ENCODE measurements at regions not wholly inside any gene's neighbourhood (a gene's known extent, or its start where the extent isn't known, plus 50 kb on each side); places are given as distances from the start of the nearest gene placed in this dataset.
A peak's percentile ranks its signal among the peaks of the same experiment; 100 is the strongest.
"Not testable (repeated sequence)": the region's sequence is repeated elsewhere in the genome, so short reads cannot be mapped to it uniquely, and the experiment has no call there.

DNA sequence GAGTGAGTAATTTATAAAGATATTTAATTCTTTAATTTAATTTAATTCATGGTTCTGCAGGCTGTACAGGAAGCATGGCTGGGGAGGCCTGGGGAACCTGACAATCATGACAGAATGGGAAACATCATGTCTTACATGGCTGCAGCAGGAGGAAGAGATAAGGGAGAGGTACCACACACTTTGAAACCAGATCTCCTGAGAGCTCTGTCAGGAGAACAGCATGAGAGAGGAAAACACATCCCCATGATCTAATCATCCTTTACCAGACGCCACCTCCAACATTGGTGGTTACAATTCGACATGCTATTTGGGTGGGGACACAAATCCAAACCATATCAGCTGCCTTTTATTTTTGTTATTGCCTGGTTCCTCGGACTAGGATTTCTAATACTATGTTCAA is 928.6 kb downstream of the TMEM121 start:
- H3K9me3 Mint-ChIP-seq: no peaks in the 10 kb centered on the region
- H3K36me3 Mint-ChIP-seq: no peaks in the 10 kb centered on the region
- H3K27ac Mint-ChIP-seq: no peak overlapping the region
- H3K4me3 Mint-ChIP-seq: no peak overlapping the region
- peaks cover 2% of the 10 kb centered on the region for H3K27me3 Mint-ChIP-seq
- peaks cover 3% of the 10 kb centered on the region for H3K4me1 Mint-ChIP-seq

GRCh38 chr14:106459971-106460730 is 933.8 kb downstream of the TMEM121 start:
- H3K27me3 Mint-ChIP-seq: peaks cover 2% of the 10 kb centered on the region
- no peaks in the 10 kb centered on the region for H3K36me3 Mint-ChIP-seq
- H3K27ac Mint-ChIP-seq: no peak overlapping the region
- H3K4me3 Mint-ChIP-seq: no peak overlapping the region
- no peaks in the 10 kb centered on the region for H3K9me3 Mint-ChIP-seq
- H3K4me1 Mint-ChIP-seq: peaks cover 5% of the 10 kb centered on the region

DNA sequence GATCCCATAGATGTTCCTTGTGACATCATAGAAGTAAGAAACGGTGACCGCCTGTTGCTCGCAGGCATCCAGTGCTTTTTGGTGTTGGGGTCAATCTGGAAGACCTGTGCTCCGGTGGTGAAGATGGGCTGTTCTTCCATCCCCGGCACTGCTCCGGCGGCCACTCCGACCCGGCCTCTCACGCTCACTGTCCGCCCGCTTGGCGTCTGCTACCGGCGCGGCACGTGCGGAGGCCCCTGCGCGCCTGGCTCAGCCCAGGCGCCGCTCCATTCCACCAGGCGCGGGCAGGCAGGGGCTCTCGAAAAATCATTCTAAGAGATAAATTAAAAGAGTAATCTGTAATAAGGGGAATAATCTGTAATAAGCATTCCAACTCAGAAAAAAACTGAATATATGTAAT is 934.5 kb downstream of the TMEM121 start:
- H3K4me3 Mint-ChIP-seq: no peak overlapping the region
- no peaks in the 10 kb centered on the region for H3K36me3 Mint-ChIP-seq
- no peaks in the 10 kb centered on the region for H3K9me3 Mint-ChIP-seq
- peaks cover 5% of the 10 kb centered on the region for H3K4me1 Mint-ChIP-seq
- H3K27ac Mint-ChIP-seq: no peak overlapping the region
- peaks cover 2% of the 10 kb centered on the region for H3K27me3 Mint-ChIP-seq

DNA sequence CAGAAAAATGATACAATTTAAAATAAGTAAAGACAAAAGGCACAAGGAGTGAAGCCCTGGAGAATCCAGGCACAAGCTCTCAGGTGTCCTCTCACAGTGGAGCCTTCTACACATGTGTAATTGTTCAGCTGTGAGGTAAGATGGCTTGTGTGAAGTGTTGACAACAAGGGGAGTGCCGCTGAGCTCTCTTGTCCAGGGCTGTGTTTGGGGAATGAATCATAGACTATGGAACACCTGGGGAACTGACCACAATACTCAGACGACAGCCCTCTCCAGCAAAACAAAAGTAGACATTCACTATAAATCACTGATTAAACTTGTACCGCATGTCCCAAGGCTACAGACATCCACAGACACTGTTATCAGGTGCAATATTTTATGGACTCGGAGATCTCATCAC is 940.1 kb downstream of the TMEM121 start:
- H3K9me3 Mint-ChIP-seq, H3K4me3 Mint-ChIP-seq, H3K27ac Mint-ChIP-seq, H3K36me3 Mint-ChIP-seq, H3K27me3 Mint-ChIP-seq, H3K4me1 Mint-ChIP-seq: not testable (repeated sequence)

GRCh38 chr14:106468869-106469268 is 942.5 kb downstream of the TMEM121 start:
- H3K4me1 Mint-ChIP-seq, H3K4me3 Mint-ChIP-seq, H3K27ac Mint-ChIP-seq, H3K36me3 Mint-ChIP-seq, H3K27me3 Mint-ChIP-seq, H3K9me3 Mint-ChIP-seq: not testable (repeated sequence)

DNA sequence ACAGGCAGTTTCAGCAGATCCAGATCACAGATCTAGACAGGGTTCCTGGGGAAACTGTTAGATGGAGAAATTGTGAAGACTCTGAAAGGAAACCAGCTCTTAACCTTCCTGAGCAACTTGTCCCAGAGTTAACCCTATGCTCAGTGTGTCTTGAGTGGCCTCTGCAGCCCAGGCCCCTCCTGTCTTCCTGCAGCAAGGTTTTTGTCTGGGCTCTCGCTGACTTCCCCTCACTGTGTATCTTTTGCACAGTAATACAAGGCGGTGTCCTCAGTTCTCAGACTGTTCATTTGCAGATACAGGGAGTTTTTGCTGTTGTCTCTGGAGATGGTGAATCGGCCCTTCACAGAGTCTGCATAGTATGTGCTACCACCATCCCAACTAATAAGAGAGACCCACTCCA is 943.6 kb downstream of the TMEM121 start:
- H3K9me3 Mint-ChIP-seq, H3K4me3 Mint-ChIP-seq, H3K36me3 Mint-ChIP-seq, H3K27me3 Mint-ChIP-seq, H3K27ac Mint-ChIP-seq: not testable (repeated sequence)
- H3K4me1 Mint-ChIP-seq: peaks cover 11% of the 10 kb centered on the region

- Mint-ChIP-seq H3K27ac (peak overlapping the region; percentile 77), H3K4me3 (peak overlapping the region; percentile 33)
- not testable (repeated sequence) for H3K36me3 Mint-ChIP-seq, H3K9me3 Mint-ChIP-seq, H3K4me1 Mint-ChIP-seq, H3K27me3 Mint-ChIP-seq
These were observed 948.1 kb downstream of the TMEM121 start for GRCh38 chr14:106474261-106475028.

GRCh38 chr14:106475214-106475613 is 948.8 kb downstream of the TMEM121 start:
- H3K4me1 Mint-ChIP-seq, H3K27ac Mint-ChIP-seq, H3K4me3 Mint-ChIP-seq, H3K9me3 Mint-ChIP-seq, H3K36me3 Mint-ChIP-seq, H3K27me3 Mint-ChIP-seq: not testable (repeated sequence)

GRCh38 chr14:106477600-106477999 is 951.2 kb downstream of the TMEM121 start:
- not testable (repeated sequence) for H3K27me3 Mint-ChIP-seq, H3K4me1 Mint-ChIP-seq, H3K27ac Mint-ChIP-seq, H3K36me3 Mint-ChIP-seq, H3K4me3 Mint-ChIP-seq, H3K9me3 Mint-ChIP-seq

- H3K27ac Mint-ChIP-seq, H3K27me3 Mint-ChIP-seq, H3K4me1 Mint-ChIP-seq, H3K36me3 Mint-ChIP-seq, H3K4me3 Mint-ChIP-seq, H3K9me3 Mint-ChIP-seq: not testable (repeated sequence)
These were observed 953.9 kb downstream of the TMEM121 start for GRCh38 chr14:106480287-106480686.

GRCh38 chr14:106482213-106482612 is 955.8 kb downstream of the TMEM121 start:
- H3K9me3 Mint-ChIP-seq, H3K4me3 Mint-ChIP-seq, H3K4me1 Mint-ChIP-seq, H3K36me3 Mint-ChIP-seq, H3K27me3 Mint-ChIP-seq, H3K27ac Mint-ChIP-seq: not testable (repeated sequence)

DNA sequence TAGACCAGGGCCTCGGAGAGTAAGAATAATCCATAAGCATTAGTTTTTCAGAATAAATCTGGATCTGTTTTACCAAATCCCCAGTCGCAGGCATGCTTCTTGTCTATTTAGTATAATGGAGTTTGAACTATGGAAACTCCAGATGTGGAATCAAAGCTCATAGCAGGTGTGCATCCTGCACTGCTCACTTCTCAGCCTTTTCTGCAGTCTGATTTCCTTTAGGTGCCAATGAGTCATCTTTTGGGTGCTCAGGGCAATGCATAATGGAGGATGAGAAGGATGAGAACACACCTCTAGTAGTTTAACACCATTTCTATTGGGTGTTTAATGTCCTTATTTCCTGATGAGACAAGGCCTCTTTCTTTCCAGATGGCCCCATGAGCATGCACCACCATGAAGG is 961.2 kb downstream of the TMEM121 start:
- Mint-ChIP-seq H3K4me1 (no peaks in the 10 kb centered on the region), H3K27me3 (no peaks in the 10 kb centered on the region), H3K4me3 (no peak overlapping the region), H3K9me3 (no peaks in the 10 kb centered on the region), H3K36me3 (no peaks in the 10 kb centered on the region), H3K27ac (no peak overlapping the region)

DNA sequence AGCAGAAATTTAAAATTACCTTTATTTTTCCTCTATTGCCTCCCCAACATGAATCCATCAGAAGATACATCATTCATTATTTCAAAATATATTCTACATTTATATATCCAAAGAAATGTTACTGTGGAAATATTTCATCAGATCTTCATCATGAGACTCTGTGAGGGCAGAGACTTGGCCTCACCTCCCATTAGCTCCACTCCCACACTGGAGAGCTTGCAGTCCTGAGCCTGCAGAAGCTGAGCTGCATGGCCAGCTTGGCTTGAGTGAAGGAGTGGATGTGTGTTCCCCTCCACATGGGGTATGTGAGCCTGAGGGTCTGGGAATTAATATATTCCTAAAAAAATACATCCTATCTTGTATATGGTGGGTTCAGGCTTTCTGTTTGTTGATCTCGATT is 961.9 kb downstream of the TMEM121 start:
- Mint-ChIP-seq H3K9me3 (no peaks in the 10 kb centered on the region), H3K27me3 (no peaks in the 10 kb centered on the region), H3K4me1 (no peaks in the 10 kb centered on the region), H3K36me3 (no peaks in the 10 kb centered on the region), H3K27ac (no peak overlapping the region), H3K4me3 (no peak overlapping the region)

GRCh38 chr14:106489112-106489881 is 962.9 kb downstream of the TMEM121 start:
- Mint-ChIP-seq H3K4me1 (peaks cover 5% of the 10 kb centered on the region), H3K36me3 (no peaks in the 10 kb centered on the region), H3K27me3 (no peaks in the 10 kb centered on the region), H3K27ac (no peak overlapping the region), H3K4me3 (no peak overlapping the region), H3K9me3 (no peaks in the 10 kb centered on the region)

- Mint-ChIP-seq H3K36me3 (no peaks in the 10 kb centered on the region), H3K4me1 (peaks cover 14% of the 10 kb centered on the region), H3K27me3 (no peaks in the 10 kb centered on the region), H3K9me3 (no peaks in the 10 kb centered on the region), H3K27ac (no peak overlapping the region), H3K4me3 (no peak overlapping the region)
These were observed 964.1 kb downstream of the TMEM121 start for GRCh38 chr14:106490442-106490841.

DNA sequence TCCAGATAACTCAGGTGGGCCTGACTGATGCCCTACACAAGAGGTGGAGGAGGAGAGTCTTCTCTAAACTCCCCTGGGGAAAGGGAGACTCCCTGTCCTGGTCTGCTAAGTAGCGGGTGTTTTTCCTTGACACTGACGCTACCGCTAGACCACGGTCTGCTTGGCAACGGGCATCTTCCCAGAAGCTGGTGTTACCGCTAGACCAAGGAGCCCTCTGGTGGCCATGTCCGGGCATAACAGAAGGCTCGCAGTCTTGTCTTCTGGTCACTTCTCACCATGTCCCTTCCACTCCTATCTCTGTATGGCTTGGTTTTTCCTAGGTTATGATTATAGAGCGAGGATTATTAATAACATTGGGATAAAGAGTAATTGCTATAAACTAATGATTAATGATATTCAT is 965.5 kb downstream of the TMEM121 start:
- no peak overlapping the region for H3K4me3 Mint-ChIP-seq
- H3K4me1 Mint-ChIP-seq: peaks cover 14% of the 10 kb centered on the region
- H3K27ac Mint-ChIP-seq: no peak overlapping the region
- H3K9me3 Mint-ChIP-seq: no peaks in the 10 kb centered on the region
- H3K27me3 Mint-ChIP-seq: no peaks in the 10 kb centered on the region
- H3K36me3 Mint-ChIP-seq: no peaks in the 10 kb centered on the region

All from activated naive CD4-positive, alpha-beta T cell treated with anti-CD3 and anti-CD28 coated beads, Interleukin-2, amount 50 U/mL, for 24 hours (primary cell).